ENCODE measurements at regions not wholly inside any gene's neighbourhood (a gene's known extent, or its start where the extent isn't known, plus 50 kb on each side); places are given as distances from the start of the nearest gene placed in this dataset.

- Histone ChIP-seq H3K27me3 (no peaks in the 10 kb centered on the region), H3K4me1 (peaks cover 21% of the 10 kb centered on the region), H3K36me3 (no peaks in the 10 kb centered on the region), H3K4me3 (no peak overlapping the region), H3K27ac (peak overlapping the region; percentile 77), H3K9me3 (no peaks in the 10 kb centered on the region)
- DNase-seq (ENCODE audit: low spot score in 2 of 2): no peak
- TF ChIP-seq CTCF (IDR thresholded peaks at IDR 0.05) (no peak), POLR2A (IDR thresholded peaks at IDR 0.05) (no peak)
Observed at GRCh38 chr6:104639668-104640067, 220.1 kb downstream of the HACE1 start.

- Histone ChIP-seq H3K27ac (peak overlapping the region; percentile 77), H3K4me3 (no peak overlapping the region), H3K27me3 (no peaks in the 10 kb centered on the region), H3K9me3 (no peaks in the 10 kb centered on the region), H3K36me3 (no peaks in the 10 kb centered on the region), H3K4me1 (peaks cover 21% of the 10 kb centered on the region)
- DNase-seq (ENCODE audit: low spot score in 2 of 2): no peak
- whole genome bisulfite sequencing: 43% methylated on average over 3 of the region's 4 CpGs
- no peak for TF ChIP-seq POLR2A (IDR thresholded peaks at IDR 0.05)
- TF ChIP-seq POLR2AphosphoS5 (IDR thresholded peaks at IDR 0.05): peak in 1 of 3 donors; percentile 20
Observed at GRCh38 chr6:104638841-104639290, 220.9 kb downstream of the HACE1 start.

GRCh38 chr6:104633125-104633524 is 226.6 kb downstream of the HACE1 start:
- Histone ChIP-seq H3K36me3 (no peaks in the 10 kb centered on the region), H3K27ac (no peak overlapping the region), H3K4me1 (peaks cover 3% of the 10 kb centered on the region), H3K9me3 (no peaks in the 10 kb centered on the region), H3K4me3 (no peak overlapping the region), H3K27me3 (no peaks in the 10 kb centered on the region)
- no peak for DNase-seq (ENCODE audit: low spot score in 2 of 2)
- TF ChIP-seq POLR2AphosphoS5 (IDR thresholded peaks at IDR 0.05) (no peak), POLR2A (IDR thresholded peaks at IDR 0.05) (no peak), EP300 (IDR thresholded peaks at IDR 0.05) (no peak), CTCF (IDR thresholded peaks at IDR 0.05) (no peak)
- WGBS: 75% methylated on average over 4 of the region's 4 CpGs

- DNase-seq (ENCODE audit: low spot score in 2 of 2): no peak
- no peaks in the 10 kb centered on the region for H3K27me3 ChIP-seq
- no peak for TF ChIP-seq POLR2A (IDR thresholded peaks at IDR 0.05)
- 77% methylated on average over 2 of the region's 2 CpGs for WGBS
- H3K4me1 ChIP-seq: peaks cover 3% of the 10 kb centered on the region
- no peak overlapping the region for H3K4me3 ChIP-seq
- H3K27ac ChIP-seq: no peak overlapping the region
- no peaks in the 10 kb centered on the region for H3K36me3 ChIP-seq
- H3K9me3 ChIP-seq: no peaks in the 10 kb centered on the region
Observed at GRCh38 chr6:104632588-104632987, 227.1 kb downstream of the HACE1 start.

GRCh38 chr6:104630955-104631354 is 228.8 kb downstream of the HACE1 start:
- no peak for DNase-seq (ENCODE audit: low spot score in 2 of 2)
- TF ChIP-seq EP300 (IDR thresholded peaks at IDR 0.05) (no peak), CTCF (IDR thresholded peaks at IDR 0.05) (no peak), POLR2AphosphoS5 (IDR thresholded peaks at IDR 0.05) (no peak), POLR2A (IDR thresholded peaks at IDR 0.05) (no peak)
- Histone ChIP-seq H3K27ac (no peak overlapping the region), H3K4me1 (peaks cover 3% of the 10 kb centered on the region), H3K36me3 (no peaks in the 10 kb centered on the region), H3K4me3 (no peak overlapping the region), H3K9me3 (no peaks in the 10 kb centered on the region), H3K27me3 (no peaks in the 10 kb centered on the region)

- TF ChIP-seq POLR2A (IDR thresholded peaks at IDR 0.05) (no peak), POLR2AphosphoS5 (IDR thresholded peaks at IDR 0.05) (no peak), EP300 (IDR thresholded peaks at IDR 0.05) (no peak), CTCF (IDR thresholded peaks at IDR 0.05) (no peak)
- Histone ChIP-seq H3K36me3 (no peaks in the 10 kb centered on the region), H3K27me3 (no peaks in the 10 kb centered on the region), H3K9me3 (no peaks in the 10 kb centered on the region), H3K4me1 (peaks cover 6% of the 10 kb centered on the region), H3K27ac (no peak overlapping the region), H3K4me3 (no peak overlapping the region)
- WGBS: 56% methylated on average over 3 of the region's 3 CpGs
- DNase-seq (ENCODE audit: low spot score in 2 of 2): no peak
Observed at GRCh38 chr6:104630522-104630921, 229.2 kb downstream of the HACE1 start.
